H9 (cell line): ENCODE measurements at regions not wholly inside any gene's neighbourhood (a gene's known extent, or its start where the extent isn't known, plus 50 kb on each side); places are given as distances from the start of the nearest gene placed in this dataset.

ENCODE experiments used
- DNase-seq: peaks from one replicate; pipeline ENCODE4 v3.0.0-alpha.2; 2017
- H2AFZ ChIP-seq: one replicate; pipeline ENCODE4 v1.6.1; 2013; ENCODE audit warnings: mild to moderate bottlenecking, low read length, control low read depth, moderate library complexity
- H2AK5ac ChIP-seq: 2 replicates; pipeline ENCODE4 v1.6.1; 2013; ENCODE audit warnings: low read length, control low read depth, mixed read lengths; ENCODE audit not compliant: insufficient read length
- H2BK120ac ChIP-seq: one replicate; pipeline ENCODE4 v1.6.1; 2013; ENCODE audit warnings: low read depth, mild to moderate bottlenecking, low read length, control low read depth, inconsistent platforms; ENCODE audit not compliant: poor library complexity, severe bottlenecking
- H2BK12ac ChIP-seq: 2 replicates; pipeline ENCODE4 v1.6.1; 2013; ENCODE audit warnings: low read length, control low read depth, mixed read lengths, low read depth; ENCODE audit not compliant: insufficient read length
- H2BK15ac ChIP-seq: 2 replicates; pipeline ENCODE4 v1.6.1; 2013; ENCODE audit warnings: low read depth, low read length, control low read depth
- H2BK20ac ChIP-seq: one replicate; pipeline ENCODE4 v1.6.1; 2013; ENCODE audit warnings: low read depth, mild to moderate bottlenecking, low read length, control low read depth, inconsistent platforms; ENCODE audit not compliant: poor library complexity, severe bottlenecking
- H2BK5ac ChIP-seq: 2 replicates; pipeline ENCODE4 v1.6.1; 2013; ENCODE audit warnings: low read length, control low read depth, mixed read lengths; ENCODE audit not compliant: insufficient read length
- H3K14ac ChIP-seq: 2 replicates; pipeline ENCODE4 v1.6.1; 2013; ENCODE audit warnings: low read length, control low read depth; ENCODE audit not compliant: insufficient read depth
- H3K18ac ChIP-seq: 2 replicates; pipeline ENCODE4 v1.6.1; 2013; ENCODE audit warnings: low read depth, mild to moderate bottlenecking, mixed read lengths, low read length, control low read depth; ENCODE audit not compliant: insufficient read length
- H3K23ac ChIP-seq: 2 replicates; pipeline ENCODE4 v1.6.1; 2013; ENCODE audit warnings: low read length, control low read depth, mixed read lengths, low read depth; ENCODE audit not compliant: insufficient read length
- H3K23me2 ChIP-seq: 2 replicates; pipeline ENCODE4 v1.6.1; 2013; ENCODE audit warnings: low read depth, mild to moderate bottlenecking, mixed read lengths, low read length, control low read depth; ENCODE audit not compliant: insufficient read length, poor library complexity, severe bottlenecking
- H3K27ac ChIP-seq: 2 replicates; pipeline ENCODE4 v1.5.1; 2013; ENCODE audit warnings: low read length, control low read depth, mixed read lengths, low read depth; ENCODE audit not compliant: insufficient read length
- H3K27me3 ChIP-seq: 2 replicates; pipeline ENCODE4 v1.6.1; 2013; ENCODE audit warnings: low read length, control low read depth, inconsistent platforms; ENCODE audit not compliant: insufficient read depth
- H3K4ac ChIP-seq: 2 replicates; pipeline ENCODE4 v1.6.1; 2013; ENCODE audit warnings: low read depth, mild to moderate bottlenecking, control low read depth, inconsistent platforms, low read length, moderate library complexity
- H3K4me1 ChIP-seq: 2 replicates; pipeline ENCODE4 v1.6.1; 2013; ENCODE audit warnings: low read length, control low read depth, inconsistent platforms; ENCODE audit not compliant: insufficient read depth
- H3K4me2 ChIP-seq: 2 replicates; pipeline ENCODE4 v1.6.1; 2013; ENCODE audit warnings: low read length, control low read depth, mixed read lengths; ENCODE audit not compliant: insufficient read length, insufficient read depth
- H3K56ac ChIP-seq: 2 replicates; pipeline ENCODE4 v1.6.1; 2013; ENCODE audit warnings: low read depth, mild to moderate bottlenecking, mixed read lengths, low read length, control low read depth; ENCODE audit not compliant: insufficient read length
- H3K79me1 ChIP-seq: 2 replicates; pipeline ENCODE4 v1.6.1; 2013; ENCODE audit warnings: low read depth, mild to moderate bottlenecking, moderate library complexity, low read length, control low read depth, inconsistent platforms; ENCODE audit not compliant: insufficient read depth, poor library complexity, severe bottlenecking
- H3K79me2 ChIP-seq: 2 replicates; pipeline ENCODE4 v1.6.1; 2013; ENCODE audit warnings: low read length, control low read depth, inconsistent platforms; ENCODE audit not compliant: insufficient read depth
- H3K9ac ChIP-seq: 2 replicates; pipeline ENCODE4 v1.6.1; 2013; ENCODE audit warnings: low read length, control low read depth, mixed read lengths; ENCODE audit not compliant: insufficient read length; ENCODE audit errors: extremely low read depth
- H3K9me3 ChIP-seq: one replicate; pipeline ENCODE4 v1.6.1; 2013; ENCODE audit warnings: low read depth, low read length, inconsistent platforms; ENCODE audit not compliant: control insufficient read depth
- H3T11ph ChIP-seq: one replicate; pipeline ENCODE4 v1.6.1; 2013; ENCODE audit warnings: mild to moderate bottlenecking, low read length, control low read depth, inconsistent platforms
- H4K20me1 ChIP-seq: one replicate; pipeline ENCODE4 v1.6.1; 2013; ENCODE audit not compliant: control insufficient read depth, insufficient read length, insufficient read depth
- H4K5ac ChIP-seq: 2 replicates; pipeline ENCODE4 v1.6.1; 2013; ENCODE audit warnings: low read depth, mild to moderate bottlenecking, mixed read lengths, low read length, control low read depth; ENCODE audit not compliant: insufficient read length
- H4K8ac ChIP-seq: replicated peaks from 2 replicates; pipeline ENCODE4 v1.6.1; 2013; ENCODE audit warnings: low read length, control low read depth, mixed read lengths, low read depth; ENCODE audit not compliant: insufficient read length
- H4K91ac ChIP-seq: 2 replicates; pipeline ENCODE4 v1.6.1; 2013; ENCODE audit warnings: low read depth, mild to moderate bottlenecking, moderate library complexity, mixed read lengths, low read length, control low read depth; ENCODE audit not compliant: insufficient read length
- H3K27ac Mint-ChIP-seq, 3 experiments: 2 replicates in 2 of 3; 3 replicates in 1 of 3; pipeline ENCODE4 v1.8.0; 2020 to 2021; ENCODE audit warnings: mixed read lengths in 3 of 3, mild to moderate bottlenecking in 1 of 3, moderate library complexity in 1 of 3
- H3K27me3 Mint-ChIP-seq: 2 replicates; pipeline ENCODE4 v1.8.0; 2021; ENCODE audit warnings: low read depth, mild to moderate bottlenecking, moderate library complexity, mixed read lengths
- H3K36me3 Mint-ChIP-seq, 3 experiments: 2 replicates in 2 of 3; 3 replicates in 1 of 3; pipeline ENCODE4 v1.8.0; 2020 to 2021; ENCODE audit warnings: low read depth in 3 of 3, mixed read lengths in 3 of 3; ENCODE audit not compliant: insufficient read depth in 1 of 3
- H3K4me1 Mint-ChIP-seq, 2 experiments: 2 replicates each; pipeline ENCODE4 v1.8.0; 2020; ENCODE audit warnings: mixed read lengths in 2 of 2
- H3K4me3 Mint-ChIP-seq, 2 experiments: 2 replicates in 1 of 2; 3 replicates in 1 of 2; pipeline ENCODE4 v1.8.0; 2020 to 2021; ENCODE audit warnings: mild to moderate bottlenecking in 2 of 2, mixed read lengths in 2 of 2, moderate library complexity in 1 of 2
- H3K9me3 Mint-ChIP-seq, 2 experiments: 2 replicates in 1 of 2; 3 replicates in 1 of 2; pipeline ENCODE4 v1.8.0; 2020; ENCODE audit warnings: mild to moderate bottlenecking in 2 of 2, mixed read lengths in 2 of 2, moderate library complexity in 1 of 2
- CTCF ChIP-seq: fragments of 200-600 bp; sonication (generic); conservative IDR thresholded peaks from 3 replicates; pipeline ENCODE4 v1.8.0; 2021; ENCODE audit warnings: antibody characterized with exemption, mild to moderate bottlenecking
- WGBS: extraction: QIAGEN DNeasy Blood & Tissue Kit; methylation state at CpG from one replicate; pipeline ENCODE4 v1.1.7; 2013; ENCODE audit warnings: missing lambda C conversion rate, low lambda C conversion rate, mixed read lengths; ENCODE audit not compliant: insufficient read length; ENCODE audit errors: extremely low coverage; 5-methylcytosine and 5-hydroxymethylcytosine counted together

GRCh38 chr3:96330795-96331194 is 483.6 kb upstream of the EPHA6 start:
- no peak overlapping the region for H3K27ac Mint-ChIP-seq
- Histone ChIP-seq H2AK5ac (no peak overlapping the region), H3K56ac (no peak overlapping the region), H4K91ac (no peak overlapping the region), H4K5ac (no peak overlapping the region), H3K23ac (no peak overlapping the region), H2AFZ (no peak overlapping the region), H3K79me2 (no peaks in the 10 kb centered on the region), H4K8ac (no peak overlapping the region), H3K79me1 (no peaks in the 10 kb centered on the region), H3K4ac (no peak overlapping the region), H2BK120ac (no peak overlapping the region), H3K18ac (no peak overlapping the region), H3K27ac (no peak overlapping the region), H3K14ac (no peak overlapping the region), H2BK15ac (no peak overlapping the region), H3K4me1 (no peaks in the 10 kb centered on the region), H2BK5ac (no peak overlapping the region), H3K27me3 (no peaks in the 10 kb centered on the region), H2BK12ac (no peak overlapping the region), H3T11ph (no peak overlapping the region), H2BK20ac (no peak overlapping the region), H3K9me3 (no peaks in the 10 kb centered on the region), H3K9ac (no peak overlapping the region), H4K20me1 (no peaks in the 10 kb centered on the region), H3K23me2 (no peaks in the 10 kb centered on the region), H3K4me2 (no peak overlapping the region)
- H3K9me3 Mint-ChIP-seq: no peaks in the 10 kb centered on the region
- no CpG with 5 or more reads among the region's 2 CpGs for WGBS
- no peaks in the 10 kb centered on the region for H3K36me3 Mint-ChIP-seq
- H3K27me3 Mint-ChIP-seq: no peaks in the 10 kb centered on the region; the same call in 1 of the 2 replicates
- peaks cover 15 to 16% of the 10 kb centered on the region in 2 experiments for H3K4me1 Mint-ChIP-seq
- H3K4me3 Mint-ChIP-seq: no peak overlapping the region
- no peak for TF ChIP-seq CTCF
- no peak for DNase-seq
